Vagina (tissue), 2 donors: ENCODE measurements at regions not wholly inside any gene's neighbourhood (a gene's known extent, or its start where the extent isn't known, plus 50 kb on each side); places are given as distances from the start of the nearest gene placed in this dataset.

Source experiments
- CTCF ChIP-seq, 3 experiments: fragments of 450-650 bp in 2 of 3; fragments of 200-600 bp in 1 of 3; sonication (generic) in 1 of 3; IDR thresholded peaks; one replicate each; pipeline ENCODE4 v1.5.1; 2017 to 2019; ENCODE audit warnings: antibody characterized with exemption in 3 of 3, mild to moderate bottlenecking in 2 of 3, moderate library complexity in 2 of 3
- POLR2AphosphoS5 ChIP-seq, 2 donors: sonication (generic); formaldehyde crosslinking; IDR thresholded peaks; one replicate each; pipeline ENCODE4 v1.9.0; 2017; ENCODE audit warnings: antibody characterized with exemption in 2 of 2, mild to moderate bottlenecking in 2 of 2, low read depth in 1 of 2; ENCODE audit not compliant: insufficient read depth in 1 of 2

GRCh38 chr10:64054392-64054791, 533.2 kb downstream of the REEP3 start:
- TF ChIP-seq POLR2AphosphoS5 (IDR thresholded peaks at IDR 0.05; ENCODE audit: insufficient read depth in 1 of 2, low read depth in 1 of 2) (no peak), CTCF (IDR thresholded peaks at IDR 0.05) (no peak)
